Middle frontal gyrus (tissue), 1 donor: ENCODE measurements at regions not wholly inside any gene's neighbourhood (a gene's known extent, or its start where the extent isn't known, plus 50 kb on each side); places are given as distances from the start of the nearest gene placed in this dataset.

Source experiments
- DNase-seq: peaks from one replicate; pipeline ENCODE4 v3.0.0-alpha.2; 2015; ENCODE audit warnings: low spot score; ENCODE audit errors: extremely low spot score

GRCh38 chr10:123521076-123521475, 145.1 kb upstream of the GPR26 start:
- DNase-seq, result no peak

GRCh38 chr10:123521556-123521955, 144.6 kb upstream of the GPR26 start:
- no peak for DNase-seq

GRCh38 chr10:123522702-123523312, 143.3 kb upstream of the GPR26 start:
- no peak for DNase-seq

- DNase-seq, result no peak
Observed at GRCh38 chr10:123523833-123524232, 142.3 kb upstream of the GPR26 start.

- no peak for DNase-seq
Observed at GRCh38 chr10:123526356-123527064, 139.6 kb upstream of the GPR26 start.

GRCh38 chr10:123527151-123527550, 139.0 kb upstream of the GPR26 start:
- no peak for DNase-seq

GRCh38 chr10:123529146-123529760, 136.9 kb upstream of the GPR26 start:
- DNase-seq, result no peak

GRCh38 chr10:123530166-123530870, 135.8 kb upstream of the GPR26 start:
- DNase-seq, result no peak

GRCh38 chr10:123535386-123535785, 130.8 kb upstream of the GPR26 start:
- DNase-seq, result no peak

GRCh38 chr10:123536176-123536845, 129.8 kb upstream of the GPR26 start:
- no peak for DNase-seq

GRCh38 chr10:123537188-123537961, 128.8 kb upstream of the GPR26 start:
- DNase-seq, result no peak

GRCh38 chr10:123538401-123539320, 127.5 kb upstream of the GPR26 start:
- no peak for DNase-seq

- DNase-seq, result no peak
Observed at GRCh38 chr10:123544986-123545385, 121.2 kb upstream of the GPR26 start.

GRCh38 chr10:123548770-123549169, 117.4 kb upstream of the GPR26 start:
- DNase-seq, result no peak

- DNase-seq, result no peak
Observed at GRCh38 chr10:123549761-123550454, 116.2 kb upstream of the GPR26 start.

GRCh38 chr10:123550675-123551096, 115.5 kb upstream of the GPR26 start:
- no peak for DNase-seq

GRCh38 chr10:123551259-123551658, 114.9 kb upstream of the GPR26 start:
- no peak for DNase-seq

- no peak for DNase-seq
Observed at GRCh38 chr10:123552760-123553554, 113.2 kb upstream of the GPR26 start.
